ENCODE measurements at regions not wholly inside any gene's neighbourhood (a gene's known extent, or its start where the extent isn't known, plus 50 kb on each side); places are given as distances from the start of the nearest gene placed in this dataset.

- TF ChIP-seq CTCF (IDR thresholded peaks at IDR 0.05) (no peak), POLR2A (IDR thresholded peaks at IDR 0.05) (no peak)
Observed at GRCh38 chr1:57882934-57883641, 459.2 kb upstream of the DAB1 start.
